VCaP (cell line): ENCODE measurements at regions not wholly inside any gene's neighbourhood (a gene's known extent, or its start where the extent isn't known, plus 50 kb on each side); places are given as distances from the start of the nearest gene placed in this dataset.

Experiments used
- H3K27ac ChIP-seq: fragments of 450-650 bp; 2 replicates; pipeline ENCODE4 v1.5.1; 2017
- CTCF ChIP-seq: fragments of 450-650 bp; conservative IDR thresholded peaks from 2 replicates; pipeline ENCODE4 v1.5.1; 2017; ENCODE audit warnings: mild to moderate bottlenecking, moderate library complexity

- no peak for TF ChIP-seq CTCF
- no peak overlapping the region for H3K27ac ChIP-seq
Observed at GRCh38 chr11:112748252-112748651, 213.0 kb upstream of the NCAM1 start.

- no peak for TF ChIP-seq CTCF
- H3K27ac ChIP-seq, result no peak overlapping the region
Observed at GRCh38 chr11:112748713-112749543, 212.3 kb upstream of the NCAM1 start.

DNA sequence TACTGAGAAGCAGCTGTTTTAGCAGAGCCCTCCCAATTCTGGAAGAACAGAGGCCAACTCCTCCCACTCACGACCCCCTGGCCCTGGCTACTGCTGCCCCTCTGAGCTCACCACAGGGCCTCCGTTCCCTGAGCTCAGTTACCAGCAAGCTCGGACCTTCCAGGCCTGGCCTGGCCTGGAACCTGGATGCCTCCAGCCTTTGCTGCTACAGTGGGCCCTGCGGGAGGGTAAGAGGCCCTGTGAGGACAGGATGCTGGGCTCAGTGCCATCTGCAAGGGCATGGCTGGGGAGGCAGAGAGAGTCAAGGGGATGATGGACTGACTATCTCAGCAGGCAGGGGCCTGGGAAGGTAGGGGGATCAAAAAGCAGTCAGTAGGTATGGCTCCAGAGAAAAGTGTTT, 209.9 kb upstream of the NCAM1 start:
- TF ChIP-seq CTCF, result no peak
- H3K27ac ChIP-seq, result no peak overlapping the region

- no peak overlapping the region for H3K27ac ChIP-seq
- no peak for TF ChIP-seq CTCF
Observed at GRCh38 chr11:112751772-112752171, 209.4 kb upstream of the NCAM1 start.

DNA sequence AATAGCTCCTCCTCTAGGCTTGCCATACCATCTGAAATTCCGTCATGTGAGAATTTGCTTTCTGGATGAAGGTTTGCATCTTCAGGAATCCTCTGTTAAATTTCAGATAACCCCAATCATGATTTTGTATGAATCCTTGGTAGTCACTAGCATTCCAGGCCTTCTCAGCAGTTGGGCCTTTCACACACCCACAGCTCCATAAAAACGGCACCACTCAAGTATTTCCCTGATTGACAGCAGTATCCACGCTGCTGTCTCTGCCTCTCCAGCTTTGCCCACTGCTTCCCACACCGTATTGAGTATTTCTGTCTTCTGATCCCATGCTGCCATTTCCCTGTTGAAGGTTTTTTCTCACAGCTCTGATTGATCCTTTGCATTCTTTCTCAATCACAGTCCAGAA, 208.7 kb upstream of the NCAM1 start:
- no peak for TF ChIP-seq CTCF
- no peak overlapping the region for H3K27ac ChIP-seq

DNA sequence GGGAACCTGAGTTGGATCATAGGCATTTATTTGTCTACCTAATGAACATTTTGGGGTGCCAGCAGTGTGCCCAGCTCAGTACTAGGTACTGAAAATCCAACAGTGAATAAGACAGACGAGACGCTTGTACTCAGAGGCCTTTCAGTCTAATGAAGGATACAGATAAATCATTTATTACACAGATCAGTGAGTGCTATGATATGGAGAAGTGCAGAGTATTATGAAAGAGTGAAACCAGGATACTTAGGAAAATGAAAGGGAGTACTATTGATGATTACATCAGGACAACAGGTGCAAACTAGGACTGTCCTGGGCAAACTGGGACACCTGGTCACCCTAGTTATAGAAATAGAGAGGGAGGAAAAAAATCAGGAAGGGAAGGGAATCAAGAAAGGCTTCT, 207.5 kb upstream of the NCAM1 start:
- H3K27ac ChIP-seq, result no peak overlapping the region
- no peak for TF ChIP-seq CTCF

DNA sequence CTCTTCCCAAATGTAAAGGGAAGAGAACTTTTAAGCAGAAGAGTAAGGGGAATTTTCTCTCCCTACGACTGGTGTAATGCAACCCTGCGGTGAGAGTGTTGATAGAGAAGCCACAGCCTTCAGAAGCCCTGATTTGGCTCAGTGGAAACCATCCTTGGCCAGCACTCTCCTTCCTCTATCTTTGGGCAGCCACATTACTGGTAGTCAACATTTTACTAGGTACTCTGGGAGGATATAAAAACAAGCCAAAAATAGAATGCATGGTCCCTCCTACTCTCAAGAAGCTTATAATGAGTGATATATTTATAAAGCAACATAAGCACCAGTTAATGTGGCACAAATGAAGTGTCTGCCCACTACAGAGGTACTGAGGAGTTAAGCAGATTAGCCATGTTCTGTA, 201.8 kb upstream of the NCAM1 start:
- TF ChIP-seq CTCF, result no peak
- H3K27ac ChIP-seq, result no peak overlapping the region
